HL-60 (cell line): ENCODE measurements at regions not wholly inside any gene's neighbourhood (a gene's known extent, or its start where the extent isn't known, plus 50 kb on each side); places are given as distances from the start of the nearest gene placed in this dataset.

ENCODE experiments used
- DNase-seq, 2 experiments: peaks; one replicate each; pipeline ENCODE4 v3.0.0-alpha.2; 2010 to 2020; ENCODE audit warnings: low read depth in 1 of 2, low spot score in 1 of 2
- H3K27ac ChIP-seq: fragments of 250-450 bp; sonication (Bioruptor Pico); replicated peaks from 2 replicates; pipeline ENCODE4 v1.5.1; 2020; ENCODE audit warnings: mild to moderate bottlenecking, moderate library complexity
- H3K27me3 ChIP-seq: fragments of 250-450 bp; sonication (Bioruptor Pico); 2 replicates; pipeline ENCODE4 v1.5.1; 2021; ENCODE audit warnings: mild to moderate bottlenecking, moderate library complexity; ENCODE audit not compliant: insufficient read depth, poor library complexity, severe bottlenecking
- H3K4me3 ChIP-seq: replicated peaks from 2 replicates; pipeline ENCODE4 v1.5.1; 2011; ENCODE audit warnings: mild to moderate bottlenecking, control low read depth, low read length; ENCODE audit not compliant: insufficient read depth
- CTCF ChIP-seq: IDR thresholded peaks from one replicate; pipeline ENCODE4 v1.5.1; 2011; ENCODE audit warnings: low read length, control low read depth, inconsistent platforms; ENCODE audit not compliant: insufficient read depth
- GABPA ChIP-seq: IDR thresholded peaks from 2 replicates; pipeline ENCODE4 v1.6.1; 2012; ENCODE audit warnings: low read depth
- POLR2AphosphoS5 ChIP-seq: IDR thresholded peaks from 2 replicates; pipeline ENCODE4 v1.6.1; 2012; ENCODE audit warnings: low read depth
- REST ChIP-seq: IDR thresholded peaks from 2 replicates; pipeline ENCODE4 v1.6.1; 2012; ENCODE audit warnings: low read depth; ENCODE audit not compliant: insufficient replicate concordance
- SPI1 ChIP-seq: IDR thresholded peaks from 2 replicates; pipeline ENCODE4 v1.6.1; 2012; ENCODE audit warnings: low read depth, mild to moderate bottlenecking, borderline replicate concordance

GRCh38 chr14:95398630-95399547 lies 79.2 kb upstream of the CLMN start:
- TF ChIP-seq SPI1 (no peak), REST (no peak), GABPA (no peak), CTCF (no peak), POLR2AphosphoS5 (no peak)
- Histone ChIP-seq H3K4me3 (no peak overlapping the region), H3K27me3 (no peaks in the 10 kb centered on the region), H3K27ac (no peak overlapping the region)
- DNase-seq: no peak

GRCh38 chr14:95397325-95397724 lies 77.6 kb upstream of the CLMN start:
- H3K4me3 ChIP-seq: no peak overlapping the region
- TF ChIP-seq POLR2AphosphoS5 (no peak), REST (no peak), CTCF (no peak), GABPA (no peak), SPI1 (no peak)
- H3K27ac ChIP-seq: no peak overlapping the region
- DNase-seq: no peak
- no peaks in the 10 kb centered on the region for H3K27me3 ChIP-seq

- H3K27ac ChIP-seq: no peak overlapping the region
- no peak overlapping the region for H3K4me3 ChIP-seq
- no peak for DNase-seq
Observed at GRCh38 chr14:95396221-95396620, 76.5 kb upstream of the CLMN start.

More at GRCh38 chr14:95396221-95396620, 76.5 kb upstream of the CLMN start:
- no peaks in the 10 kb centered on the region for H3K27me3 ChIP-seq
- TF ChIP-seq GABPA: no peak
- TF ChIP-seq REST: no peak
- TF ChIP-seq CTCF: no peak
- no peak for TF ChIP-seq POLR2AphosphoS5
- TF ChIP-seq SPI1: no peak
